GM12878 (cell line): ENCODE measurements at regions not wholly inside any gene's neighbourhood (a gene's known extent, or its start where the extent isn't known, plus 50 kb on each side); places are given as distances from the start of the nearest gene placed in this dataset.

ENCODE experiments used
- CEBPB ChIP-seq, 2 experiments: fragments of 150-350 bp in 1 of 2; IDR thresholded peaks; 2 replicates each; pipeline ENCODE4 v1.6.1; 2012 to 2014; ENCODE audit warnings: low read depth in 2 of 2, low read length in 2 of 2, borderline replicate concordance in 1 of 2, inconsistent platforms in 1 of 2
- RELB ChIP-seq: fragments of 450-650 bp; IDR thresholded peaks from 2 replicates; pipeline ENCODE4 v1.6.1; 2017; ENCODE audit warnings: low read depth, mild to moderate bottlenecking, moderate library complexity
- TCF7 ChIP-seq: IDR thresholded peaks from 2 replicates; pipeline ENCODE4 v1.6.1; 2014; ENCODE audit warnings: antibody characterized with exemption, borderline replicate concordance
- ZBED1 ChIP-seq: IDR thresholded peaks from 2 replicates; pipeline ENCODE4 v1.6.1; 2016; ENCODE audit warnings: borderline replicate concordance
- ZNF592 ChIP-seq: fragments of 450-650 bp; IDR thresholded peaks from 2 replicates; pipeline ENCODE4 v1.6.1; 2017; ENCODE audit warnings: mild to moderate bottlenecking, moderate library complexity
- ZNF687 ChIP-seq: fragments of 450-650 bp; IDR thresholded peaks from 2 replicates; pipeline ENCODE4 v1.6.1; 2017; ENCODE audit warnings: mild to moderate bottlenecking, moderate library complexity

- TF ChIP-seq ZNF592 (no peak), CEBPB (IDR thresholded peaks at IDR 0.05; ENCODE audit: borderline replicate concordance in 1 of 2, low read depth in 2 of 2, low read length in 2 of 2) (no peak), ZBED1 (no peak), ZNF687 (no peak), RELB (no peak), TCF7 (no peak)
Observed at GRCh38 chr7:93717217-93717900, 142.8 kb upstream of the CALCR start (continued).
